SJSA1 (cell line): ENCODE measurements at regions not wholly inside any gene's neighbourhood (a gene's known extent, or its start where the extent isn't known, plus 50 kb on each side); places are given as distances from the start of the nearest gene placed in this dataset.

ENCODE experiments used
- DNase-seq, 2 experiments: peaks; one replicate each; pipeline ENCODE4 v3.0.0-alpha.2; 2015 to 2020; ENCODE audit warnings: low spot score in 2 of 2, low read depth in 1 of 2
- H3K27ac ChIP-seq: fragments of 250-450 bp; sonication (Bioruptor Pico); 2 replicates; pipeline ENCODE4 v1.5.1; 2020; ENCODE audit warnings: mild to moderate bottlenecking, moderate library complexity
- H3K27me3 ChIP-seq: fragments of 250-450 bp; sonication (Bioruptor Pico); replicated peaks from 2 replicates; pipeline ENCODE4 v1.5.1; 2020; ENCODE audit warnings: mild to moderate bottlenecking, moderate library complexity
- H3K36me3 ChIP-seq: fragments of 250-450 bp; sonication (Bioruptor Pico); 2 replicates; pipeline ENCODE4 v1.5.1; 2020; ENCODE audit warnings: mild to moderate bottlenecking
- H3K4me1 ChIP-seq: fragments of 250-450 bp; sonication (Bioruptor Pico); replicated peaks from 2 replicates; pipeline ENCODE4 v1.6.1; 2021; ENCODE audit warnings: mild to moderate bottlenecking
- H3K4me3 ChIP-seq: fragments of 250-450 bp; sonication (Bioruptor Pico); 2 replicates; pipeline ENCODE4 v1.5.1; 2020; ENCODE audit warnings: mild to moderate bottlenecking
- H3K9me3 ChIP-seq: fragments of 250-450 bp; sonication (Bioruptor Pico); replicated peaks from 2 replicates; pipeline ENCODE4 v1.5.1; 2020; ENCODE audit warnings: mild to moderate bottlenecking

DNA sequence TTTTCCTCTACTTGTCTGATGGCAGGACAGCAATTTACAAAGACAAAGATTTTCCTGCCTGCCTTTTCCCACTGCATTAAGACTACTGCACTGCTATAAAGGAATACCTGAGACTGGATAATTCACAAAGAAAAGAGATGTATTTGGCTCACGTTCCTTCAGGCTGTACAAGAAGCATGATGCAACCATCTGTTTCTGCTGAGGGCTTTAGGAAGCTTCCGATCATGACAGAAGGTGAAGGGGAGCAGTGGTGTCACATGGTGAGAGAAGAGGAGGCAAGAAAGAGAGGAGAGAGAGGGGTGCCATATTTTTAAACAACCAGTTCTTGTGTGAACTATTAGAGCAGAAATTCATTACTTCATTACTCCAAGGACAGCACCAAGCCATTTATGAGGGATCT lies 617.1 kb upstream of the HTR2C start:
- Histone ChIP-seq H3K4me1 (no peaks in the 10 kb centered on the region), H3K27ac (no peak overlapping the region), H3K36me3 (no peaks in the 10 kb centered on the region), H3K9me3 (no peaks in the 10 kb centered on the region), H3K4me3 (no peak overlapping the region), H3K27me3 (no peaks in the 10 kb centered on the region)
- DNase-seq = no peak

DNA sequence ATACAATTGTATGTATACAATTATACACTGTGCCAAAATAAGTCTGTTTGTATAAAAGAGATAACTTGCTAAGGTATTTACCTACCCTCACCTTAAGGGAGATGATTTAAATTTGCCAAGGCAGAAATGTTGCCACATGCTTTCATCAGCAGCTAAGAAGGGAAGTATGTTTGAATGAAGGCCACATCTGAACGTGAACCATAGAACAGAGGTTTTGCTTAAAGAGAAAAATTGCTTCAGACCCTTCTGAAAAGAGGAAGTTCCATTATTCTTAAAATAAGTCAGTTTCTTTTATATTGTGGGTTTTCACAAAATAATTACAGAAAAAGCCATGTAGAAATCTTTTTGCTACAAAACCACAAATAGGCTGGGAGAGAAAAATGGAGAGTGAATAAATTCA lies 621.5 kb upstream of the HTR2C start:
- no peaks in the 10 kb centered on the region for H3K4me1 ChIP-seq
- H3K27ac ChIP-seq = no peak overlapping the region
- no peak overlapping the region for H3K4me3 ChIP-seq
- no peaks in the 10 kb centered on the region for H3K9me3 ChIP-seq
- H3K36me3 ChIP-seq = no peaks in the 10 kb centered on the region
- no peak for DNase-seq
- no peaks in the 10 kb centered on the region for H3K27me3 ChIP-seq

DNA sequence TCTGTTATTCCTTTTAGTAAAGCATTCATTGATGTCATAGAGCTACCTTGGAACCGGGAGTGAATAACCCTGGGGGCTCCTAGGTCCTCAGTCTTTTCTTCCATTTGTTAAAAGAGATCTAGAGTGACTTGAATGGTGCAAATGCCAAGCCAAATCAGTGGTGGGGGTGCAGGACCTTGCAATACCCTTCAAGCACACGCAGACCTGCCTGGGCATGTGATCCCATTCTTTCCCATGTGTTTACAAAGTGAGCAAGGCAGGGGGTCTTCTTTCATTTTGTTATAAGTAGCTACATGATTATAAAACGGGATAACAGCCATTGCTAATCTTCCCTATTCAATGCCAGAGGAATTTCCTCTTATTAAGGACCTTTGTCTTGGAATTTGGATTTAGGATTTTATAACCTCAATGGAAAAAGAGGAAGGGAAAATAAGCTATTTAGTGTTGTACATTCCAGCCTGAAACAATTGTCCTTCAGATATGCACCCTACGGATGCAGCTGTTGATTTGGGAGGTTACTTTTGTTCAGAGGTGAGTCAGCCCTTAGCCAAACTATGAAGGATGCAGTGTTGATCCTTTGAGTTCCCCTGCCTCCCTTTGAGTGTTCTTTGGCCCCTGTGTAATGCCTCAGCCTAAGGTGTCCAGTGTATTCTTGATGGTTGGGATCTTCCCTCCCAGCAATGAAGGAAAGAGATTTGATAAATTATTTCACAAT lies 623.8 kb upstream of the HTR2C start:
- Histone ChIP-seq H3K27me3 (no peaks in the 10 kb centered on the region), H3K4me3 (no peak overlapping the region), H3K9me3 (no peaks in the 10 kb centered on the region), H3K27ac (no peak overlapping the region), H3K36me3 (no peaks in the 10 kb centered on the region), H3K4me1 (no peaks in the 10 kb centered on the region)
- DNase-seq = no peak

DNA sequence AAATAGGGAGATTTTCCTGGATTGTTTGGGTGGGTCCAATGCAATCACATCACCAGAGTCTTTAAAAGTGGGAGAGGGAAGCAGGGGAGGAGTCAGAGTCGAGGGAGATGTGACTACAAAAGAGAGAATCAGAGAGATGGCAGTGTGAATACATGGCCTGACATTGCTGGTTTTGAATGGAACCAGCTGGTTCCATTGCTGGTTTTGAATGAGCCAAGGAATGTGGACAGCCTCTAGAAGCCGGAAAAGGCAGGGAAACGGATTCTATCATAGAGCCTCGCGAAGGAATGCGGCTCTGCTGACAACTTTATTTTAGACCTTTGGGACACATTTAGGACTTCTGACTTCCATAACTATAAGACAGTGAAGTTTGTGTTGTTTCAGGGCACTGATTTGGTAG lies 627.0 kb upstream of the HTR2C start:
- H3K36me3 ChIP-seq = no peaks in the 10 kb centered on the region
- no peak overlapping the region for H3K27ac ChIP-seq
- H3K27me3 ChIP-seq = no peaks in the 10 kb centered on the region
- H3K4me3 ChIP-seq = no peak overlapping the region
- H3K9me3 ChIP-seq = no peaks in the 10 kb centered on the region
- DNase-seq = no peak
- no peaks in the 10 kb centered on the region for H3K4me1 ChIP-seq

DNA sequence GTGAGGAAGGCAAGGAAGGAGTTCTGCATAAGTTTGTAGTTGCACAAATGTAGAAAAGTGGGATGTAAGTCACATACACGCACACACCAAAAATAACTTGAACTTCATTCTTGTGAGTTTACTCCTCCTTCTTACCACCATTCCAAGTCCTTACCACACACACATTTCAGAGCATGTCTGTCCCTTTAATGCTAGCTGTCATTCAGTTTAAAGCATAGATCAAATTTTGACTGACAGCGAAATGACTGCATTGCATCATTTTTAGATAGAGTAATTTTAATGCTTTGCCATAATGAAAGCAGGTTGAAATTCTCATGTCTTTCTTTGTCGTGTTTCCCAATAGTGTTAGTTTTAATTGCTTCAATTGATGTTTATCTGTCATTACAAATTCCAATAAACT lies 629.6 kb upstream of the HTR2C start:
- no peaks in the 10 kb centered on the region for H3K36me3 ChIP-seq
- no peaks in the 10 kb centered on the region for H3K27me3 ChIP-seq
- no peak overlapping the region for H3K27ac ChIP-seq
- no peaks in the 10 kb centered on the region for H3K4me1 ChIP-seq
- no peaks in the 10 kb centered on the region for H3K9me3 ChIP-seq
- no peak overlapping the region for H3K4me3 ChIP-seq
- DNase-seq = no peak

DNA sequence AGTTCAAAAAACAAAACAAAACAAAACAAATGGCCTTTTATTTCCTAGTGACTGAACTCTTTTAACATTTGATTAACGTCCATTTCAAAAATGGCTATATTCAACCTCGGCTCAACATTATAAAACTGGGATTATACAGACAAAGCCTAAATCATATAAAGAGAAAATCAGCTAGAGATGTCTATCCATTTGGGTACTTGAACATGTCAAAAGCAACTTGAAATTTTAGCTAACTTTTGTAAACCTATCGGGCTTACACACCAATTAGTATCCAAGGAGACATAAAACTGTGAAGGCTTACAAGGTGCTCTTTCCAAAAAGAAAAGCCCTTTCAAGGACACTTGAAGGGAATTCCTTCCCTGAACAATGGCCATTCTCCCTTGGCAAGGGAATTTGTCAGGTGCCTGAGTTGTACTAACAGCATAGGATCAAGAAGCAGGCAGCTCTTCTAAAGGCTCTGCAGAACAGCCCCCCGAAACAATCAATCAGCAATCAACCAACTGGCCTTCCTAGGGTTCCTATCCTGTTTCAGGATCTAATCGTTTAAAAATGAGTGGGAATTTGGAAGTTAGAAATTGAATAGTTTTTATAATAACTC lies 633.7 kb upstream of the HTR2C start:
- Histone ChIP-seq H3K27me3 (no peaks in the 10 kb centered on the region), H3K9me3 (no peaks in the 10 kb centered on the region), H3K36me3 (no peaks in the 10 kb centered on the region), H3K4me3 (no peak overlapping the region), H3K4me1 (no peaks in the 10 kb centered on the region), H3K27ac (no peak overlapping the region)
- no peak for DNase-seq

DNA sequence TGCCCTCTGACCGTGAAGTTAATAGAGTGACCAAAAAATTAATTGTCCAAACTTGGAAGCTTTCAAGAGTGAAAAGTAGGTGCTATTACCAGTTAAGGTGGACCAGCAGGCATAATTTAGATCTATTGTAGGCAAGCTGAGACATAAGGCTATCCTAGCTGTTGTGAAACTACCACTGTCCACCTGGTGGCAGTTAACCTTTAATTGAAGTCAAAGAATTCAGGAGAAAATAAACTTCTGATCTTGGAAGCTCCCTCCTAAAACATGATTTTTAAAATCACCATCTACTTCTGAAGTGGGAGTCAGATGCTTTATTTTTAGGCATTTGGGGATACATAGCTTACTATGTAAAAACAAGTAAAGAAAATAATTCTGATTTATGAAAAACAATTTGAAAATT lies 636.3 kb upstream of the HTR2C start:
- no peaks in the 10 kb centered on the region for H3K27me3 ChIP-seq
- H3K9me3 ChIP-seq = no peaks in the 10 kb centered on the region
- H3K36me3 ChIP-seq = no peaks in the 10 kb centered on the region
- H3K4me1 ChIP-seq = no peaks in the 10 kb centered on the region
- DNase-seq = no peak
- no peak overlapping the region for H3K27ac ChIP-seq
- no peak overlapping the region for H3K4me3 ChIP-seq

DNA sequence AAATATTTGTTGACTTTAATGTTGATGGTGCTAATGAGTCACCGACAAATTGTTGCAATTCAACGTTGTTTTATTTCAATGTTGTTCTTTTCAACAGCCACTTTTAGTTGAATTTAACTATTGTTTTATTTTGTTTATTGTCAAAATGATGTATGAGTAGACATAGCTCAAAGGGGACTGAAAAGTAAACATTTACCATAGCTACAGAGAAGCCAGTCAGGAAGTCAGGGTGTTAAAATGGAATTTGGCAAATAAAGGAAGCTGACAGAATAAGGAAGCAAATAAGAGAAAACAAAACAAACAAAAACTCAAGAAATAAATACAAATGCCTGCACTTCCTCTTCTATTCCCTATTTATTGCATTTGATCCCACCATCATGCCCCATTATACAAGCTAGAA lies 648.4 kb upstream of the HTR2C start:
- no peak for DNase-seq
- no peak overlapping the region for H3K27ac ChIP-seq
- H3K4me3 ChIP-seq = no peak overlapping the region
- H3K27me3 ChIP-seq = no peaks in the 10 kb centered on the region
- no peaks in the 10 kb centered on the region for H3K4me1 ChIP-seq
- H3K9me3 ChIP-seq = no peaks in the 10 kb centered on the region
- no peaks in the 10 kb centered on the region for H3K36me3 ChIP-seq

DNA sequence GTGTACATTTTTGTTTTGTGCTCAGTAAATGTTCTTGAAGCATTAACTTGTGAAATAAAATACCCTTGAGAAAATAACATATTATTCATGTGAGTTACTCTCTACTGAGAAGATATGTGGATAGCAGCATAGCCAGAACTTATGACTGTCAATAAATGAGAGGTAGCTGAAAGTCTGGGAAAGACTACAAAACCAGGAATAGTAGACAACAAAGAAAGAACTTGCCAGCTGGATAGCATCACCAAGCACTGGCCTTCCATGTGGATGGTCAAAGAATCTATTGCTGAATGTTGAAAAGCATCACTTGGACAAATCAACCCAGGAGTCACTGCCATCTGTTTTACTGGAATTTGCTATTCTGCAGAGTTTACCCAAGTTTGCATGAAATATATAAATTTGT lies 650.0 kb upstream of the HTR2C start:
- no peaks in the 10 kb centered on the region for H3K4me1 ChIP-seq
- DNase-seq = no peak
- no peaks in the 10 kb centered on the region for H3K9me3 ChIP-seq
- H3K36me3 ChIP-seq = no peaks in the 10 kb centered on the region
- no peaks in the 10 kb centered on the region for H3K27me3 ChIP-seq
- no peak overlapping the region for H3K4me3 ChIP-seq
- H3K27ac ChIP-seq = no peak overlapping the region

DNA sequence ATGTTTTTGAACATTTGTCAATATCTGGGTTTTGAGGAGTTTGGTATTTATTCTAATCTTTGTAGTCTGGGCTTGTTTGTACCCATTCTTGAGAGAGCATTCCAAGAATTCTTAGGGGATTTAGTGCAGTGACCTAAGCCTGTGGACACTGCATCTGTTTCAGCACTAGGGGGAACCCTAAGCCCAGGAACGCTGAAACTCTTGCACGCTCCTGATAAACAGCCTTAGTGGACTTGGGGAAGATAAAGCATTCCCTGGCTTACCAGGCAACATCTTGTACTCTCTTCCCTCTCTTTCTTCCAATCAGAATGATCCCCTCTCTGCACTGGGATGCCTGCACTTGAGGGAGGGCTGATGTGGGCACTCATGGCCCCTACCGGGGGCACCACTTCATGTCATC lies 654.9 kb upstream of the HTR2C start:
- no peak for DNase-seq
- Histone ChIP-seq H3K4me1 (no peaks in the 10 kb centered on the region), H3K9me3 (no peaks in the 10 kb centered on the region), H3K36me3 (no peaks in the 10 kb centered on the region), H3K27ac (no peak overlapping the region), H3K4me3 (no peak overlapping the region), H3K27me3 (no peaks in the 10 kb centered on the region)

DNA sequence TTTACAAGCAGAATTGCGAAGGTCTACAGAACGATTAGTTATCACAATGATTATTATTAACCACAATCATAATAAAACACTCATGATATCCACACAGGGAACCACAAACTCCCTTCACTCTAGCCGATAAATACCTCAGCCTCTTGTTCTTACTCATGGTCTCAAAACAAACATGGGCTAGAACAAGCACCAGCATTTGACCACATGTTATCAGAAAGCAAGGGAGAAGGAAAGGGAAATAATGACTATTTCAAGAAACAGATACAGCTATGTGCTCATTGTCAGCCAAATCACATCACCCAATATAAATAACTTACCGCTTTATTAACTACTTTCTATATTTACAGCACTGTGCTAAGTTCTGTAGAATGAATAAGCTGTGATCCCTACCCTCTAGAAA lies 663.2 kb upstream of the HTR2C start:
- Histone ChIP-seq H3K27ac (no peak overlapping the region), H3K4me3 (no peak overlapping the region), H3K27me3 (no peaks in the 10 kb centered on the region), H3K4me1 (no peaks in the 10 kb centered on the region), H3K9me3 (no peaks in the 10 kb centered on the region), H3K36me3 (no peaks in the 10 kb centered on the region)
- no peak for DNase-seq

DNA sequence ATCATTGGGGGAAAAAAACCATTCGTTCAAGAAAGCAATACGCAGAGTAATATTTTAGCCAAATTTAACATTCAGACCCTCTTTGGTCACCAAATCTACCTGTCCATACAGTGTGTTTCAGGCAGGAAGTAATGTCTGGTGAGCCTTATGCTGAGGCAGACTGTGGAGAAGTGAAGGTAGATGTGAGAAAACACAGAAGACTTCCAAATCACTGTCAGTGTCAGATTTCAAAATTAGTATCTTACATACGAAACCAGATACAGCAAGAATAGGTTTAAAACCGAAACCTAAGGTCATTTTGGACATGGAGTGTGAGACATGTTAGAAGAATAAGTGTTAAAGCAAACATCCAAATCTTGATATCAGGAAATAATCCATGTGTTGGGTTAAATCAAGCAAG lies 664.5 kb upstream of the HTR2C start:
- H3K27me3 ChIP-seq = no peaks in the 10 kb centered on the region
- no peaks in the 10 kb centered on the region for H3K9me3 ChIP-seq
- no peak overlapping the region for H3K4me3 ChIP-seq
- H3K27ac ChIP-seq = no peak overlapping the region
- DNase-seq = no peak
- no peaks in the 10 kb centered on the region for H3K4me1 ChIP-seq
- H3K36me3 ChIP-seq = no peaks in the 10 kb centered on the region

DNA sequence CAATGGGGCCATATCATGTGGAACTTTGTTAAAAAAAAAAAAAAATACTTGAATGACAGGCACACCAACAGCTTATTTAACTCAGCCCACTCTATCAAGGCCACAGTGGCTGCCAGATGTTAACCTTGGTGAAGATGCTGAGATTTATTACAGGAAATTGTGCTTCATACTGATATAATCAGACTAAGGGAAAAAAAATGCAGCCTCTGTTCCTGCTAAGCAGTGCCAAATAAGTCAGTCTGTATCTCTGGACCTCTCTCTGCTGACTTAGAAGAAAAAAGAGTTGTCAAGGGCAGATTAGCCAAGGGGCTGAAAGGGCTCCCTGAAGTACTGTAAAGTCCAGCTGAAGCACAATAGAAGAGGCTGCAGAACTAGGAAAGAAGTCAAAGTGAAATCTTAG lies 677.7 kb upstream of the HTR2C start:
- Histone ChIP-seq H3K27ac (no peak overlapping the region), H3K36me3 (no peaks in the 10 kb centered on the region), H3K4me1 (no peaks in the 10 kb centered on the region), H3K27me3 (no peaks in the 10 kb centered on the region), H3K9me3 (no peaks in the 10 kb centered on the region), H3K4me3 (no peak overlapping the region)
- no peak for DNase-seq

DNA sequence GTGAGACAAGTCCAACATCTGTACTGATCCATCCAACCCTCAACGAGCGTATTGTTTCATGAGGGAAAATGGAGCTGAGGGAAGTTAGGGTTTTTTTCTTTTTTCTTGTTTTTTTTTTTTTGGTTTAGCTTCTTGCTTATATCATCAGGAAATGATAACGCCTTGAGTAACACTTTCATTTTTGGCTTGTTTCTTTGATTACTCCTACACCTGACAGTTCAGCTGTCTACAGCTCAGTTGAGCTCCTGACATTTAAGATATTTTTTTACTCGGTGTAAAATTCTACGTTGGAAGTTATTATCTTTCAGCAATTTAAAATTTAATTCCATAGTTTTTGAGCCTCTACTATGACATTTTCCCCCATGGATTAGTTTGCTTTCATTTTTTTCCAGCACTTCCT lies 691.0 kb upstream of the HTR2C start:
- DNase-seq = no peak
- H3K36me3 ChIP-seq = no peaks in the 10 kb centered on the region
- no peak overlapping the region for H3K4me3 ChIP-seq
- H3K4me1 ChIP-seq = no peaks in the 10 kb centered on the region
- H3K9me3 ChIP-seq = no peaks in the 10 kb centered on the region
- no peak overlapping the region for H3K27ac ChIP-seq
- H3K27me3 ChIP-seq = no peaks in the 10 kb centered on the region

DNA sequence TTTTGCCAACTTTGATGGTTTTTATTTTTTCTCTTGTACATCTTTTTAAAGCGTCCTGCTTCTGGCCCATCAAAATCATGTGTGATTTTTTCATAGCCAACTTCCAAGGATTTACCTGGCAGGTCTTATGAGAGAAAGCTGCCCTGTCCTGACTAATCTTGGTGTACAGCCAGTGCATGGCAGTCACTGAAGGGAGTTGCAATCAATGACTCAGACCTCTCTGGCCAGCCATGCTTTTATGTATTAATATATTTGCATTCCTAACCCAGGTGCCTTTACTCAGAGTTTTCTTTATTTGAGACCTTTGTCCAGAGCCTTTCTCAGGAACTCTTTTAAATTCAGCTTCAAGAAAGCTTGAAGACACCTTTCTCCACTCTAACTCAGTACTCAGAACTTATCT lies 691.5 kb upstream of the HTR2C start:
- H3K4me1 ChIP-seq = no peaks in the 10 kb centered on the region
- no peak for DNase-seq
- H3K36me3 ChIP-seq = no peaks in the 10 kb centered on the region
- no peaks in the 10 kb centered on the region for H3K9me3 ChIP-seq
- no peak overlapping the region for H3K4me3 ChIP-seq
- H3K27me3 ChIP-seq = no peaks in the 10 kb centered on the region
- no peak overlapping the region for H3K27ac ChIP-seq
